Central memory CD8-positive, alpha-beta T cell (primary cell): ENCODE measurements at regions not wholly inside any gene's neighbourhood (a gene's known extent, or its start where the extent isn't known, plus 50 kb on each side); places are given as distances from the start of the nearest gene placed in this dataset.

ENCODE experiments used
- ATAC-seq: fragments of 150-1000 bp; cut with Tn5 transposase; replicated peaks from 2 replicates; pipeline ENCODE4 v1.10.0; 2022; ENCODE audit warnings: mild to moderate bottlenecking, moderate FRiP score, moderate number of reproducible peaks; ENCODE audit not compliant: poor library complexity, severe bottlenecking; ENCODE audit errors: extremely low read depth
- DNase-seq, 2 donors: peaks; one replicate each; pipeline ENCODE4 v3.0.0; 2021; ENCODE audit warnings: low spot score in 2 of 2
- H3K27ac Mint-ChIP-seq: one replicate; pipeline ENCODE4 v1.8.0; 2022; ENCODE audit warnings: low read depth, mild to moderate bottlenecking, moderate library complexity, mixed read lengths
- H3K27me3 Mint-ChIP-seq: one replicate; pipeline ENCODE4 v1.8.0; 2022; ENCODE audit warnings: mixed read lengths
- H3K36me3 Mint-ChIP-seq: one replicate; pipeline ENCODE4 v1.8.0; 2022; ENCODE audit warnings: mild to moderate bottlenecking, moderate library complexity, mixed read lengths; ENCODE audit not compliant: insufficient read depth
- H3K4me1 Mint-ChIP-seq: one replicate; pipeline ENCODE4 v1.8.0; 2022; ENCODE audit warnings: mixed read lengths
- H3K4me3 Mint-ChIP-seq: one replicate; pipeline ENCODE4 v1.8.0; 2022; ENCODE audit warnings: mild to moderate bottlenecking, moderate library complexity, mixed read lengths
- H3K9me3 Mint-ChIP-seq: one replicate; pipeline ENCODE4 v1.8.0; 2022; ENCODE audit warnings: mixed read lengths

DNA sequence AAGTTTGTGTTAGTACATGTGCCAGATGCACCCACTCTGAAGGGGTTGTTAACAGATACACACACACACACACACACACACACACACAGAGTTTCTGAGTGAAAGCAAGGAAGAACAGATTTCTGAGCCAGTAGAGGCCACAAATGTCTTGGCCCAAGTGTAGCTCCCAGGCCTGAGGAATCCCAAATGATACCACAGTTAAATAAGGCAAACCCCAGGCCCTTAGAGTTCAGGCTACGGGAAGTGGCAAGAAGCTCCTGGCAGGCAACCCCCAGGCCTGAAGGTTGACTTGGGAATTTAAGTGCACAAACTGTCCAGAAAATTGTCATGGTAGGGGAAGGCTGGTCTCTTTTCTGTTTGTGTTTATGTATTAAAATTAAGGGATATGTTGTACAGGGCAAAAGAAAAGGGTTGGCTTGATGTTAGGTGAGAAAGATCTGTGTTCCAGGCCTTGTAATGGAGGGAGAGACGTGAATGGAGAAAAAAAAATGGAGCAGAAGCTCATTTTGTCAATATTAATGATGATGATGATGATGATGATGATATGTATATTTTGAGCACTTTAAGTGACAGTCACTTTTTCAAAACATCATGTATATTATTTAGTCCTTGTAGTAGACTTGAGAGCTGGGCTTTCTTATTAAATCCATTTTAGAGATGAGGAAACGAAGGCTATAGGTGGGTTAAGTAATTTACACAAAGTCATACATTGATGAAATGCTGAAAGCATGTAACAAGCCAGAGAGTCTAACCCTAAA, 317.0 kb upstream of the JAG1 start:
- H3K36me3 Mint-ChIP-seq: no peaks in the 10 kb centered on the region
- H3K27me3 Mint-ChIP-seq: no peaks in the 10 kb centered on the region
- no peaks in the 10 kb centered on the region for H3K4me1 Mint-ChIP-seq
- no peak for DNase-seq
- H3K4me3 Mint-ChIP-seq: no peak overlapping the region
- H3K9me3 Mint-ChIP-seq: peaks cover 12% of the 10 kb centered on the region
- ATAC-seq: no peak
- H3K27ac Mint-ChIP-seq: no peak overlapping the region

DNA sequence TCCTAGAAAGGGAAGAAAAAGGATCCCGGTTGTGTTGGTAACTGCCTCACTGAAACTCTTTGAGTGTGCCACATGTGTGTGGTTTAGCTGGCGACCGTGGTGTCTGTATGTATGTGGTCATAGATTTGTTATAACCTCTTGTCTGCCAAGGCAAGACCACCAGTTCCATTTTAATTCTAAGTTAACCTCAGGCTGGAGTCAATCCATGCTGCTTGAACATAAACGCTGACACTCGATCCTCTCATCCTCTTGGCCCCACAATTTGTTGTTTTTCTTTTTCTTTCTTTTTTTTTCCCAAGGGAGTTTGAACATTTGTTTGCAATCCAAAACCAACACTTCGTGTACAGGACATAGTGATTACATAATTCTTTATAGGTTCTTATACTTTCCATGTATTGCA, 318.9 kb upstream of the JAG1 start:
- no peaks in the 10 kb centered on the region for H3K36me3 Mint-ChIP-seq
- peaks cover 11% of the 10 kb centered on the region for H3K9me3 Mint-ChIP-seq
- H3K27me3 Mint-ChIP-seq: no peaks in the 10 kb centered on the region
- ATAC-seq (no peak), DNase-seq (no peak)
- no peak overlapping the region for H3K4me3 Mint-ChIP-seq
- H3K4me1 Mint-ChIP-seq: no peaks in the 10 kb centered on the region
- no peak overlapping the region for H3K27ac Mint-ChIP-seq

DNA sequence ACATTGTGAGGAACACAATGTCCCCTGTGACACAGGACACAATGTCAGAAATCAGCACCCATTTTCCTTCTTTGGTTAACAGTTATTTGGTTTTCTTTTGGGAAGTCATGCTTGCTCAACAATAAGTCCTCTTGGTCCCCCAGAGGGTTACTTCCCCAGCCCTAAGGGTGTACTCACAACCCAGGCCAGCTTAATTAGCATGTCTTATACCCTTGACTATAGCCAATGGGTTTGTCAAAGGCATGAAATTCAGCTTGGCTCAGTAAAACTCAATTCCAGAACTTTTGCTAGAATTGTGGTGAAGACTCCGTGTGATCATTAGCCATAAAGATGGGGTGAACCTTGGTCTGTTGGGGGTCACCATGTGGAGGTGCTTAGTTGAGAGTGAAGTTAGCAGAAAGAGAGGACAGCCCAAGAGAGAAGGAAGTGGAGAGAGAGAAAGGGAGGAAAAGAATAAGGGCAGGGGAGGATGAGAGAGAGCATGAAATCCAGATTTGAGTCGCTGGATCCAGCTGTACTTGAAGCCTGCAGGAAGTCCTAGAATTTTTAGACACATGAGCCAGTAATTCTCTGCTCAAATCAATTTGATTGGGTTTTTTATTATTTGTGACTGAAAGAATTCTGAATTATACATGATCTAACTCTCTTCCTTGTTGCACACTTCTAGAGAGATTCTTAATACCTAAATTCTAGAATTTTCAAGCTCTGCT, 321.3 kb upstream of the JAG1 start:
- Mint-ChIP-seq H3K9me3 (peaks cover 6% of the 10 kb centered on the region), H3K4me1 (no peaks in the 10 kb centered on the region), H3K36me3 (no peaks in the 10 kb centered on the region), H3K4me3 (no peak overlapping the region), H3K27ac (no peak overlapping the region), H3K27me3 (no peaks in the 10 kb centered on the region)
- DNase-seq: no peak
- ATAC-seq: no peak

DNA sequence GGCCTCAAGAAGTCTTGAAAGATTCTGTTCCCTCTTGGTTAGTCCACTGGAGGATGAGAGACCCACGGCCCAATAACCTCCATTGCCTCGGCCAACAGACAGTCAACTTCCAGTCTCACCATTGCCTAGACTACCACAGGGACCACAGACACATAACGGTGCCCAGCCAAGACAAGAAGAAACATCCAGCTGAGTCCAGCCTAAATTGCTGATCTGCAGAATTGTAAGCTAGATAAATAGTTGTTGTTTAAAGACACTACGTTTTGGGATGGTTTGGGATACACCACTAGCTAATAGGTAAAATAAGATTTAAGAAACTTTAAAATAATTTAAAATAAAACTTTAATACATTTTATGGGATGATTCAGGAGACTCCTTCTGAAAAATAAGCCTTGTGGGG, 324.7 kb upstream of the JAG1 start:
- H3K36me3 Mint-ChIP-seq: no peaks in the 10 kb centered on the region
- no peaks in the 10 kb centered on the region for H3K27me3 Mint-ChIP-seq

DNA sequence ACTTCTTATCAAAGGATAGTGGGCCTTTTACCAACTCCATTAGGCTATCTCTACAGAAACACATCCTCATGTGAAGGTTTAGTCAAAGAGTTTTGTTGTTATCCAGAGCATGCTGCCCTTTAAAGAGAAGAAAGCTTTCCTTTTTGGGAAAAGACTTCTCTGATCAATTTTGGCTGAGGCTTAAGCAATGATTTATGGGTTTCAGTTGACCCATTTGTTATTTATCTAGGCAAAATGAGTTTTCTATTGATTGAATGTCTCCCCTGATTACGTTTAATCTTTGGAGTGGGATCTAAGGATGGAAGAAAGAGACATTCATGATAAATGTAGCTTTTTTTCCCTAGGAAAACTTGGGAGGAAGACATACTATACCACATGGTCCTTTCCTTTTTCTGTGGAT, 326.6 kb upstream of the JAG1 start:
- no peak for DNase-seq
- H3K4me1 Mint-ChIP-seq: no peaks in the 10 kb centered on the region
- H3K9me3 Mint-ChIP-seq: no peaks in the 10 kb centered on the region
- H3K36me3 Mint-ChIP-seq: no peaks in the 10 kb centered on the region
- no peak for ATAC-seq
- H3K27ac Mint-ChIP-seq: no peak overlapping the region
- no peaks in the 10 kb centered on the region for H3K27me3 Mint-ChIP-seq
- H3K4me3 Mint-ChIP-seq: no peak overlapping the region

More for the DNA sequence above, 324.7 kb upstream of the JAG1 start:
- peaks cover 6% of the 10 kb centered on the region for H3K9me3 Mint-ChIP-seq
- ATAC-seq (no peak), DNase-seq (no peak)
- H3K4me3 Mint-ChIP-seq: no peak overlapping the region
- H3K4me1 Mint-ChIP-seq: no peaks in the 10 kb centered on the region
- H3K27ac Mint-ChIP-seq: no peak overlapping the region

DNA sequence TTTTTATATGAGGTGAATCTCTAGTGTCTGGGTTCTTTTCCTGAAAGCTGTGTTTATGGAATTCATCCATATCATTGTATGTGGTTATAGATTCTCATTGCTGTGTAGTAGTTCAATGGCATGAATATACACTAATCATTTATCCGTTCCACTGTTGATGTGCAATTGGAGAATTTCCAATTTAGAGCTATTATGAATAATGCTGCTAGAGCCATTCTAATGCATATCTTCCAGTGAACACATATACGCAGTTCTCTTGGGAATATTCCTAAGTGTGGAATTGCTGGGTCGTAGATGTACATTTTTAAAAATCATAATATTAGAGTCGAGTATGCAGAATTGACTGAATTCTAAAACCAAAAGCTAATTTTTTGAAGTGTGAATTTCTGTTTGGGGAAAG, 327.5 kb upstream of the JAG1 start:
- no peak overlapping the region for H3K4me3 Mint-ChIP-seq

DNA sequence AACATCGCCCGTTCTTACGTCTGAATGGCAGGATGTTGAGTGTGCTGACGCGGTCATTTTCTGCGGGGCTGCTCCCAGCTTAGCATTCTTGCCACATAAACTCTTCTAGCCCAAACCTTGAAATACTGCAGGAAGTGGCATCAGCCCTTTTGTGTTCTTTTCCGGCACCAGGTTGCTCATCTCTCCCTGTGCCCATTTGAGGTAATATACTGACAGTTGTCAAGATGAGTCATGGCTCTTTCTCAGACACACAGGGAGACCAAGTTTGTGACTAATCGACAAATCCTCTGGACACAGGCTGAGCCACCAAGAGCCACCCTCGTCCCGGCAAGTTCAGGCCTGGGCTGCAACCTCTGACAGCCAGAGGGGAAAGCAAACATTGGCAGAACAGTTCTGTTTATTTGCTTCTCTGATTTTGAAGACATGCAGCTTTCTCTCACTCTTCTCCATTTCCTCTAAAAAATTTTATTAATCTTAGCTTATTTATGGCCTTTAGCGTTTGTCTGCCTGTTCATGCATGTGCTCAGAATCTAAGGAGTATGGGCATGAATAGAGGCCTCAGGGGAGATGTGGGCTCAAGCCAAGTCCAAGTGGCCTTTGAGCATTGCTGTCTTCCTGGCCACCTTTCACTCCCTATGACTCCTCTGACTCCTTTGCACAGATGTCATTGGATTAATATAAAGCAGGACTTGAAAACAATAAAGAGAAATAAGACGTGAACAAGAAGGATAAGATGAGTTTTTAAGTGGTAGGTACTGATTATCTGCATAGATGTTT, 328.2 kb upstream of the JAG1 start:
- ATAC-seq (no peak), DNase-seq (no peak)
- no peak overlapping the region for H3K4me3 Mint-ChIP-seq
- H3K4me1 Mint-ChIP-seq: no peaks in the 10 kb centered on the region
- no peaks in the 10 kb centered on the region for H3K27me3 Mint-ChIP-seq
- no peak overlapping the region for H3K27ac Mint-ChIP-seq
- H3K36me3 Mint-ChIP-seq: no peaks in the 10 kb centered on the region
- H3K9me3 Mint-ChIP-seq: peaks cover 8% of the 10 kb centered on the region

More for the DNA sequence above, 327.5 kb upstream of the JAG1 start:
- ATAC-seq: no peak
- Mint-ChIP-seq H3K4me1 (no peaks in the 10 kb centered on the region), H3K27me3 (no peaks in the 10 kb centered on the region), H3K27ac (no peak overlapping the region), H3K36me3 (no peaks in the 10 kb centered on the region), H3K9me3 (peaks cover 5% of the 10 kb centered on the region)
- no peak for DNase-seq

DNA sequence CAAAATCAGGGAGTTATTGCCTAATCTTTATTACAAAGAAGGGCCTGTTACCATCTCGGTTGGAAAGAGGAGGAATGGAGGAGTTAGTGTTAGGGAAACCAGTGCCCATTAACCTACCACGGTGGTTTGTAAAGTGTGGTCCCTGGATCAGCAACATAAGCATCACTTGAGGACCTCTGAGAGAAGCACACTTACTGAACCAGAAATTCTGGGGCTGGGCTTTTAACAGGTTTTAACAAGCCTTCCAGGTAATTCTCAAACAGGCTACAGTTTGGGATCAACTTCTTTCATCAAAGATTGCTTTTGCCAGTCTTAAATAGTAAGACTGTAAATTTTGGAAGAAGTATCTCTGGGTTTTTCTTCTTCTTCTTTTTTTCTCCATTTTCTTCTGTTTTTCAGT, 329.5 kb upstream of the JAG1 start:
- peaks cover 8% of the 10 kb centered on the region for H3K9me3 Mint-ChIP-seq
- no peak for DNase-seq
- no peak for ATAC-seq
- H3K27ac Mint-ChIP-seq: no peak overlapping the region
- no peaks in the 10 kb centered on the region for H3K4me1 Mint-ChIP-seq
- no peak overlapping the region for H3K4me3 Mint-ChIP-seq
- no peaks in the 10 kb centered on the region for H3K36me3 Mint-ChIP-seq
- H3K27me3 Mint-ChIP-seq: no peaks in the 10 kb centered on the region

DNA sequence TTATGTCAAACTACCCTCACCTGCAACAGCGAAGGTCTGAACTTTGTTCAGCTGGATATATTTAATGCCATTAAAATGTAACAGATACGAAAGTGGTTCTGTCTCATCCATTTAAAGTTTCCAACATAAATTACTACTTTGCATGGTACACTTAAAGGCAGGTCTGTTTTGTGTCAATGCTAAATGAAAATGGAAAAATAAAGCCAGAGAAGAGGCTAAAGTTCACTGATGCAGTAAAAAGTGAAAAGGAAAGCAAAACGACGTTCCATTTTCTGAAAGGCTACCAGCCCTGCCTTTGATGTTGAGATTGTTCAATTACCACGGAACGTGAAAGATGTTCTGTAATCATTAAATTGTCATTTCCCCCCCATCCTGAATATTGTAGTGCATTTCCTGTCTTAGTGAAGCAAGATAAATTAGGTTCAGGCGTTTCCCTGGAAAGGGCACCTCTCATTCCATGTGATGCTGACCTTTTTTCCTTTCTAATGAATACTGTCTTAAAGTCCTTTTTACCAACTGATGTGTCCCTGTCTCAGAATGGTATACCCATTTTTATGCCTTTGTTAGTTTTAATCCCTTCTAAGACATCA, 334.7 kb upstream of the JAG1 start:
- Mint-ChIP-seq H3K9me3 (peaks cover 8% of the 10 kb centered on the region), H3K27me3 (no peaks in the 10 kb centered on the region), H3K36me3 (no peaks in the 10 kb centered on the region), H3K27ac (no peak overlapping the region), H3K4me1 (no peaks in the 10 kb centered on the region), H3K4me3 (no peak overlapping the region)
- no peak for DNase-seq
- ATAC-seq: no peak

DNA sequence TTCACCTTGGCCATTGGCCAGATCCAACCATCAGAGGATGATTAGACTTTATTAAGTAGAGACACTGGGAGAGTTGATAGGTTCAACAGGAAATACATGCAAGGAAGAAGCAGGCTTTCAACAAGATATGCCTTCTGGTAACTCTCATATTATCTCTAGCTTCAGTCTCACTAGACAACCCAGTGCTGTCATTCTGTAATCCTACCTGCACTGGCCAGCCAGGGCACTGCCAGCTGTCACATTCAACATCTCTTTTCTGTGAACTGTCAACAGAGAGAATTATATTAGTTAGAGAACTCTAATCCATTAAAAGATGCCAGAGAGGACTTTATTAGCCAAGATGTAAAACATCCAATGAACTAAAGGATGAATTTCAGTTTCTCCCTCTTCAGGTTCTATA, 337.9 kb upstream of the JAG1 start:
- no peak for DNase-seq
- Mint-ChIP-seq H3K27ac (no peak overlapping the region), H3K36me3 (no peaks in the 10 kb centered on the region), H3K4me1 (no peaks in the 10 kb centered on the region), H3K9me3 (no peaks in the 10 kb centered on the region), H3K4me3 (no peak overlapping the region), H3K27me3 (no peaks in the 10 kb centered on the region)
- ATAC-seq: no peak

DNA sequence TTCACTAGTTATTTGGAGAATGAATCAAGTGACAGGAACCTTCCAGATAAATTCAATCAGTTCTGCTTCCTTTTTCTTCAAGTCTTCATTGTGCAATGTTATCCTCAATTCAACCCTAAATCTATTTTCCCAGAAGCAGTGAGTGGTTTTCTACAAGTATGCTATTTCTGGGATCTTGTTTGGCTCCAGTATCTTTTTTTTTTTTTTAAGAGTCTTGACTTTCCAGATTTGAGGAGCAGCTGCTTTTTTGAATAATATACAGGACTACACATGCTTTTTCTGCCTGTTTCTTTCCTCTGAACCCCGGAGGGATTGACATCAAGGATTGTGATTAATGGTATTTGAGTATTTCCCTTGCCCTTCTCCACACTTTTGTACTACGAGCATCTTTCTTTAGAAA, 339.2 kb upstream of the JAG1 start:
- no peak for DNase-seq
- H3K4me1 Mint-ChIP-seq: no peaks in the 10 kb centered on the region
- no peak for ATAC-seq
- no peak overlapping the region for H3K4me3 Mint-ChIP-seq
- H3K9me3 Mint-ChIP-seq: no peaks in the 10 kb centered on the region
- no peaks in the 10 kb centered on the region for H3K36me3 Mint-ChIP-seq
- H3K27ac Mint-ChIP-seq: no peak overlapping the region
- H3K27me3 Mint-ChIP-seq: no peaks in the 10 kb centered on the region

DNA sequence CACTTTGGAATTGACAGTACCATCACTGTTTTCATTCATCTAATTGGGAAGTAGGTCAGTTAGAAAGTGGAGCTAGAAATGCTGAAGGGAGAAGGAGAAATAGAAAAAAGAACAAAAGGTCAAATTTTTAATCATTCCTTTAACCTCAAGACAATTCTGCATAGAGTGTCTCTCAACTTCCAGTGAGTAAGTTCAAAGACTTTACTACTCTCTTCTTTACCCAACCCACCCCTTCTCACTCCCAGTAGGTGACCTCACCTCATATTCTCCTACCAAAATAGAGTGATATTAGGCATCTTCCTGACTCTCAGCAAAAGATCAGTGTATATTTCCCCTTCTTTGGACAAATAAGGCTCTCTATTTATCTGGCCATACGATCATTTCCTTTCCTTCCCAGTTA, 340.0 kb upstream of the JAG1 start:
- Mint-ChIP-seq H3K4me1 (no peaks in the 10 kb centered on the region), H3K36me3 (no peaks in the 10 kb centered on the region), H3K27me3 (no peaks in the 10 kb centered on the region), H3K27ac (no peak overlapping the region), H3K4me3 (no peak overlapping the region), H3K9me3 (peaks cover 3% of the 10 kb centered on the region)
- DNase-seq (no peak), ATAC-seq (no peak)
